ENCODE measurements at regions not wholly inside any gene's neighbourhood (a gene's known extent, or its start where the extent isn't known, plus 50 kb on each side); places are given as distances from the start of the nearest gene placed in this dataset.
"Not testable (repeated sequence)": the region's sequence is repeated elsewhere in the genome, so short reads cannot be mapped to it uniquely, and the experiment has no call there.

- no peak for TF ChIP-seq ZSCAN5A (tag by site-specific recombination; IDR thresholded peaks at IDR 0.05)
- TF ChIP-seq ZSCAN4 (tag by site-specific recombination; IDR thresholded peaks at IDR 0.05): no peak
- TF ChIP-seq ZNF621 (tag by site-specific recombination; IDR thresholded peaks at IDR 0.05): no peak
These were observed 58.2 kb upstream of the TPTE start (continued) for GRCh38 chr21:10463156-10463555.

GRCh38 chr21:10464975-10465374 lies 56.4 kb upstream of the TPTE start:
- TF ChIP-seq ZNF354C (tag by site-specific recombination; IDR thresholded peaks at IDR 0.05; ENCODE audit: borderline replicate concordance, low read depth) (no peak), ZNF214 (tag by site-specific recombination; IDR thresholded peaks at IDR 0.05; ENCODE audit: borderline replicate concordance) (no peak), ZNF624 (tag by site-specific recombination; IDR thresholded peaks at IDR 0.05) (no peak), ZSCAN30 (tag by site-specific recombination; IDR thresholded peaks at IDR 0.05) (no peak), ZNF426 (tag by site-specific recombination; IDR thresholded peaks at IDR 0.05) (no peak), ZNF10 (tag by site-specific recombination; IDR thresholded peaks at IDR 0.05) (no peak), ZNF707 (tag by site-specific recombination; IDR thresholded peaks at IDR 0.05) (no peak), ZNF211 (tag by site-specific recombination; IDR thresholded peaks at IDR 0.05; ENCODE audit: low read depth) (no peak), OVOL3 (tag by site-specific recombination; IDR thresholded peaks at IDR 0.05) (no peak), ZNF274 (IDR thresholded peaks at IDR 0.05; ENCODE audit: low read length) (no peak), ZNF274 (tag by site-specific recombination; IDR thresholded peaks at IDR 0.05; ENCODE audit: borderline replicate concordance) (no peak), ZNF639 (tag by site-specific recombination; IDR thresholded peaks at IDR 0.05) (no peak), ZNF549 (tag by site-specific recombination; IDR thresholded peaks at IDR 0.05) (no peak)
- no peaks in the 10 kb centered on the region for H3K4me1 ChIP-seq (ENCODE audit: control insufficient read depth, insufficient read depth, low read length)
- H3K27ac ChIP-seq (ENCODE audit: extremely low read depth, low read depth, low read length): no peak overlapping the region
- no peaks in the 10 kb centered on the region for H3K36me3 ChIP-seq (ENCODE audit: control insufficient read depth in 2 of 2, insufficient read depth in 1 of 2, low read length in 2 of 2)
- H3K4me3 ChIP-seq (ENCODE audit: low read depth, low read length): no peak overlapping the region
- ChIA-PET POLR2A (no interaction called here), CTCF (no interaction called here)
- H3K9me3 ChIP-seq (ENCODE audit: control insufficient read depth, insufficient read depth, low read depth, low read length): no peaks in the 10 kb centered on the region; the same call in 1 of the 2 replicates

GRCh38 chr21:10465524-10466110 lies 55.8 kb upstream of the TPTE start:
- POLR2A ChIA-PET; H3K4me1 ChIP-seq (ENCODE audit: control insufficient read depth, insufficient read depth, low read length); H3K27ac ChIP-seq (ENCODE audit: extremely low read depth, low read depth, low read length); H3K4me3 ChIP-seq (ENCODE audit: low read depth, low read length); H3K9me3 ChIP-seq (ENCODE audit: control insufficient read depth, insufficient read depth, low read depth, low read length); CTCF ChIA-PET; H3K36me3 ChIP-seq (ENCODE audit: control insufficient read depth in 2 of 2, insufficient read depth in 1 of 2, low read length in 2 of 2): not testable (repeated sequence)

- ChIA-PET POLR2A (no interaction called here), CTCF (no interaction called here)
- no peak overlapping the region for H3K4me3 ChIP-seq (ENCODE audit: low read depth, low read length)
- no peaks in the 10 kb centered on the region for H3K4me1 ChIP-seq (ENCODE audit: control insufficient read depth, insufficient read depth, low read length)
- H3K36me3 ChIP-seq (ENCODE audit: control insufficient read depth in 2 of 2, insufficient read depth in 1 of 2, low read length in 2 of 2): no peaks in the 10 kb centered on the region
- no peaks in the 10 kb centered on the region; the same call in 1 of the 2 replicates for H3K9me3 ChIP-seq (ENCODE audit: control insufficient read depth, insufficient read depth, low read depth, low read length)
- no peak overlapping the region for H3K27ac ChIP-seq (ENCODE audit: extremely low read depth, low read depth, low read length)
- TF ChIP-seq ZNF449 (tag by site-specific recombination; IDR thresholded peaks at IDR 0.05) (no peak), INSM2 (tag by site-specific recombination; IDR thresholded peaks at IDR 0.05) (no peak), ZNF302 (tag by site-specific recombination; IDR thresholded peaks at IDR 0.05; ENCODE audit: low read depth) (no peak), ZNF248 (tag by site-specific recombination; IDR thresholded peaks at IDR 0.05) (no peak), TCF7L2 (IDR thresholded peaks at IDR 0.05; ENCODE audit: borderline replicate concordance, low read depth, low read length) (no peak)
These were observed 55.2 kb upstream of the TPTE start for GRCh38 chr21:10466200-10466599.
